Karpas-422 (cell line): ENCODE measurements at regions not wholly inside any gene's neighbourhood (a gene's known extent, or its start where the extent isn't known, plus 50 kb on each side); places are given as distances from the start of the nearest gene placed in this dataset.

Experiments
- DNase-seq: peaks from one replicate; pipeline ENCODE4 v3.0.0-alpha.2; 2015
- H2AFZ ChIP-seq: fragments of 200-600 bp; sonication (generic); 2 replicates; pipeline ENCODE4 v1.6.1; 2014; ENCODE audit warnings: antibody characterized with exemption, low read length, mixed read lengths
- H3K27ac ChIP-seq: fragments of 200-600 bp; sonication (generic); 2 replicates; pipeline ENCODE4 v1.5.1; 2014; ENCODE audit warnings: mild to moderate bottlenecking, low read length, moderate library complexity
- H3K27me3 ChIP-seq: fragments of 200-600 bp; sonication (generic); 2 replicates; pipeline ENCODE4 v1.6.1; 2014; ENCODE audit warnings: low read length, mixed read lengths
- H3K36me3 ChIP-seq: fragments of 200-600 bp; sonication (generic); 2 replicates; pipeline ENCODE4 v1.6.1; 2014; ENCODE audit warnings: low read length, mixed read lengths; ENCODE audit not compliant: insufficient read depth
- H3K4me1 ChIP-seq: fragments of 200-600 bp; sonication (generic); 2 replicates; pipeline ENCODE4 v1.6.1; 2014; ENCODE audit warnings: mild to moderate bottlenecking, low read length, mixed read lengths
- H3K4me2 ChIP-seq: fragments of 200-600 bp; sonication (generic); 2 replicates; pipeline ENCODE4 v1.6.1; 2014; ENCODE audit warnings: low read length, low read depth, mild to moderate bottlenecking; ENCODE audit not compliant: poor library complexity, severe bottlenecking
- H3K4me3 ChIP-seq: fragments of 200-600 bp; sonication (generic); 2 replicates; pipeline ENCODE4 v1.5.1; 2014; ENCODE audit warnings: mild to moderate bottlenecking, antibody characterized with exemption, low read length, mixed read lengths
- H3K79me2 ChIP-seq: fragments of 200-600 bp; sonication (generic); 2 replicates; pipeline ENCODE4 v1.6.1; 2014; ENCODE audit warnings: mild to moderate bottlenecking, low read length, mixed read lengths
- H3K9ac ChIP-seq: fragments of 200-600 bp; sonication (generic); 2 replicates; pipeline ENCODE4 v1.6.0; 2014; ENCODE audit warnings: low read length
- H3K9me2 ChIP-seq: fragments of 200-600 bp; sonication (generic), shearing (Covaris generic); replicated peaks from 2 replicates; pipeline ENCODE4 v1.6.0; 2014; ENCODE audit warnings: mild to moderate bottlenecking, low read length, moderate library complexity; ENCODE audit not compliant: insufficient read depth
- H3K9me3 ChIP-seq: fragments of 300-700, 200-600 bp; sonication (generic); 2 replicates; pipeline ENCODE4 v1.6.1; 2014; ENCODE audit warnings: low read length, mixed read lengths
- H4K20me1 ChIP-seq: fragments of 200-600 bp; sonication (generic); 2 replicates; pipeline ENCODE4 v1.6.1; 2014; ENCODE audit warnings: mild to moderate bottlenecking, antibody characterized with exemption, low read length, low read depth; ENCODE audit not compliant: insufficient read depth

DNA sequence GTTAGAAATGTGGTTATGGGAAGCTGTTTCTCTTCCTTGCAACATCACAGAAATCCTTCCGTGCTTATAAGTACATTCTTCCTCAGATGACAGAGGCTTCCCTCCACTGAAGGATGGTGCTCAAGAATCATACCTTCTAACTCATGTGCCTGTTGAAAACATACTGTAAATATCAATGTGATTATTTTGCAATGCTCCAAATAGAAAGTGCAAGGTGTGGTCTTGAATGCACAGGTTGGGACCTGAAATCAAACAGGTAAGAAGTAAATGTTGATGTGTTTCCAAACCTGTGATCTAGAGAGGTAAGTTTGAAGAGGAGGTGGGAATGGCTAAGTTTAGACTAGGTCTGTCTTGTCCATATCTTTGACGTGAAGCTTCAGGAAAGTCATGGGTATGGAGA is 87.7 kb downstream of the ZNF518B start:
- H3K27ac ChIP-seq: no peak overlapping the region
- no peaks in the 10 kb centered on the region for H3K79me2 ChIP-seq
- H4K20me1 ChIP-seq: no peaks in the 10 kb centered on the region
- no peaks in the 10 kb centered on the region for H3K9me2 ChIP-seq
- H3K27me3 ChIP-seq: no peaks in the 10 kb centered on the region
- no peaks in the 10 kb centered on the region for H3K9me3 ChIP-seq
- no peak overlapping the region for H3K4me3 ChIP-seq
- no peak for DNase-seq
- no peaks in the 10 kb centered on the region for H3K36me3 ChIP-seq
- no peak overlapping the region for H3K4me2 ChIP-seq
- no peaks in the 10 kb centered on the region for H3K4me1 ChIP-seq
- no peak overlapping the region for H2AFZ ChIP-seq
- no peak overlapping the region for H3K9ac ChIP-seq

DNA sequence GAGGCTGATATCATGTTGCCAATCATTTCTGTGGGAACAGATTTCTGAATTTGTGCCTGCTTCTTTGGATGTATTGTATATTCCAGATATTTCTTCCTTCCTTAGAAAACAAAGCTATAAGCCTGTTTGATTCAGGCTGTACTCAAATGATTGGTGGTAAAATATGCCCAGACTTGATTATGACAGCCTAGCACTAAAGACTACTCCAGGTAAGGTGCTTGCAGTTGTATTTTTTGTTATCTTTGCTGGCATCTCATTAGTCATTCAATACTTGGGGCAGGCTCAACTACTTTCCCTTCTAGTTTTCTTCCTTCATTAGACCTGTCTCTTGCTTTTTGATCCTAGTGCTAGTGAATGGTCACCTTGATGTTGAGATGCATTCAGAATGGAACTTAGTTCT is 90.6 kb downstream of the ZNF518B start:
- H3K27ac ChIP-seq: no peak overlapping the region
- H3K36me3 ChIP-seq: no peaks in the 10 kb centered on the region
- H3K79me2 ChIP-seq: no peaks in the 10 kb centered on the region
- no peak overlapping the region for H3K9ac ChIP-seq
- no peaks in the 10 kb centered on the region for H3K4me1 ChIP-seq
- no peak overlapping the region for H3K4me3 ChIP-seq
- no peaks in the 10 kb centered on the region for H3K9me2 ChIP-seq
- H3K27me3 ChIP-seq: no peaks in the 10 kb centered on the region
- no peak overlapping the region for H2AFZ ChIP-seq
- H3K9me3 ChIP-seq: no peaks in the 10 kb centered on the region
- no peaks in the 10 kb centered on the region for H4K20me1 ChIP-seq
- DNase-seq: no peak
- H3K4me2 ChIP-seq: no peak overlapping the region

DNA sequence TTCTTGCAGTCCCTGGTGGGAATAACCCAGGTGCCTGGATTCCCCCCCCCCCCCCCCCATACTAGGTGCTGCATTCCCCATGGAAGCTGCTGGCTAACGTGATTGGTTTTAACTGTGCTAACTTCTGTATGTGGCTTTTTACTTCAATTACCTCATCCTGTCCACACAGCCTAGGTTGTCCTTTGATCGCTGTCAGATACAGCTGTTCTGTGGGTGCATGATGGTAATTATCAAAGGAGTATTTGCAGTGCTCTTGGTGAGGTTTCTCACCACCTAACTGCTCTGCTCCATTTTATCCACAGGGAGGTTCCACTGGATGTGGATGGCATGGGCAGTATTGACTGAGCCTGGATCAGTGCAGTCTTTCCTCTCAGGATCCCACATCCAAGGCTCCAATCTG is 93.0 kb downstream of the ZNF518B start:
- no peak overlapping the region for H3K4me2 ChIP-seq
- H3K9ac ChIP-seq: no peak overlapping the region
- H3K27me3 ChIP-seq: no peaks in the 10 kb centered on the region

DNA sequence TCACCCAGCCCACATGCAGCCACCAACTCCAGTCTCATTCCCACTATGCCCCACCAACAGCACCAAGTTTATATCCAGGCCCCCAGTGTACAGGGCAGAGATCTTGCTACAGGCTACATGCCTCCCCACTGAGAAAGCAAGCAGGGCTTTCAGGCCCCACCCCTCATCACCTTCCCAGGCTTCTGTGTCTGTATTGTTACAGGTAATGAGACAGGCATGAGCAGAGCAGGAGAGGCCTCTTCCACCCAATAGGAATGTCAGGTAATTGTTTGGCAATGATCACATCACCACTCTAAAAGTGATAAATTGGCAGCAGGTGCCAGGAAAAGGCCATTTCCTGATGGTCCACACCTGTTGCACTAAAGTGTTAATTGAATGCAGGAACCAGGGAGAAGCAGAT is 102.5 kb downstream of the ZNF518B start:
- Histone ChIP-seq H3K4me3 (no peak overlapping the region), H2AFZ (no peak overlapping the region), H3K36me3 (no peaks in the 10 kb centered on the region), H4K20me1 (no peaks in the 10 kb centered on the region), H3K9ac (no peak overlapping the region), H3K4me1 (no peaks in the 10 kb centered on the region), H3K4me2 (no peak overlapping the region), H3K9me3 (no peaks in the 10 kb centered on the region), H3K9me2 (no peaks in the 10 kb centered on the region), H3K27me3 (no peaks in the 10 kb centered on the region), H3K79me2 (no peaks in the 10 kb centered on the region), H3K27ac (no peak overlapping the region)
- DNase-seq: no peak

More for the DNA sequence above, 93.0 kb downstream of the ZNF518B start:
- Histone ChIP-seq H3K27ac (no peak overlapping the region), H3K9me3 (no peaks in the 10 kb centered on the region), H3K36me3 (no peaks in the 10 kb centered on the region), H3K79me2 (no peaks in the 10 kb centered on the region), H3K4me1 (no peaks in the 10 kb centered on the region), H4K20me1 (no peaks in the 10 kb centered on the region), H2AFZ (no peak overlapping the region), H3K4me3 (no peak overlapping the region), H3K9me2 (no peaks in the 10 kb centered on the region)
- no peak for DNase-seq

DNA sequence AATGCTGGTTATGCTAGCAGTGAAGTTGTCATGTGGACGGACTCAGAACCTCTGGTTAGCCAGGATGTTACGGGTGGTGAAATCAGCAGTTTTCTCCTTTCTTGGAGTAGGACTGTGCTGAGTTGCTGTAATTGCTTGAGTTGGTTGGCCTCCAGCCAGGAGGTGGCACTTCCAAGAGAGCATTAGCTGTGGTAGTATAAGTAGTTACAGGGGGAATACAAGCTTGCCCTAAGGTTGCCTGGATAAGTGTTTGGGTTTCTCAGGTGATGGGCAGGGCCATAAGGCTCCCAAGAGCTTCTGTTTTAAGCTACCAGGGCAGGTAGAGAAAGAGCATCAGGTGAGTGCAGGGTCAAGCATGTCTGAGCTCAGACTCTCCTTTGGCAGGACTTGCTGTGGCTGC is 103.0 kb downstream of the ZNF518B start:
- Histone ChIP-seq H3K4me1 (no peaks in the 10 kb centered on the region), H3K4me2 (no peak overlapping the region)

DNA sequence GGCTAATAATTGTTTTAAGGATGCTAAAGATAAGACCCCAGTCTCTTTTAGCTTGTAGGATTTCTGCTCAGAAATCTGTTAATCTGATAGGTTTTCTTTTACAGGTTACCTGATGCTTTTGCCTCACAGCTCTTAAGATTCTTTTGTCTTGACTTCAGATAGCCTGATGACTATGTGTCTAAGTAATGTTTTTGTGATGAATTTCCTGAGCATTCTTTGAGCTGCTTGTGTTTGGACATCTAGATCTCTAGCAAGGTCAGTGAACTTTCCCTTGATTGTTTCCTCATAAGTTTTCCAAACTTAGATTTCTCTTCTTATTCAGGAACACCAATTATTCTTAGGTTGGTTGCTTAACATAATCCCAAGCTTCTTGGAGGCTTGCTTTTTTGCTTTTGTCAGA is 104.1 kb downstream of the ZNF518B start:
- no peaks in the 10 kb centered on the region for H4K20me1 ChIP-seq
- no peaks in the 10 kb centered on the region for H3K9me3 ChIP-seq
- H2AFZ ChIP-seq: no peak overlapping the region
- DNase-seq: no peak
- no peak overlapping the region for H3K4me3 ChIP-seq
- H3K9ac ChIP-seq: no peak overlapping the region
- H3K9me2 ChIP-seq: no peaks in the 10 kb centered on the region
- H3K79me2 ChIP-seq: no peaks in the 10 kb centered on the region
- H3K27me3 ChIP-seq: no peaks in the 10 kb centered on the region
- no peaks in the 10 kb centered on the region for H3K36me3 ChIP-seq
- no peak overlapping the region for H3K4me2 ChIP-seq
- no peaks in the 10 kb centered on the region for H3K4me1 ChIP-seq
- no peak overlapping the region for H3K27ac ChIP-seq

More for the DNA sequence above, 103.0 kb downstream of the ZNF518B start:
- H3K36me3 ChIP-seq: no peaks in the 10 kb centered on the region
- H3K9me3 ChIP-seq: no peaks in the 10 kb centered on the region
- no peaks in the 10 kb centered on the region for H3K9me2 ChIP-seq
- H3K9ac ChIP-seq: no peak overlapping the region
- H3K27me3 ChIP-seq: no peaks in the 10 kb centered on the region
- no peak overlapping the region for H2AFZ ChIP-seq
- H4K20me1 ChIP-seq: no peaks in the 10 kb centered on the region
- no peak overlapping the region for H3K4me3 ChIP-seq
- no peak for DNase-seq
- H3K27ac ChIP-seq: no peak overlapping the region
- no peaks in the 10 kb centered on the region for H3K79me2 ChIP-seq

DNA sequence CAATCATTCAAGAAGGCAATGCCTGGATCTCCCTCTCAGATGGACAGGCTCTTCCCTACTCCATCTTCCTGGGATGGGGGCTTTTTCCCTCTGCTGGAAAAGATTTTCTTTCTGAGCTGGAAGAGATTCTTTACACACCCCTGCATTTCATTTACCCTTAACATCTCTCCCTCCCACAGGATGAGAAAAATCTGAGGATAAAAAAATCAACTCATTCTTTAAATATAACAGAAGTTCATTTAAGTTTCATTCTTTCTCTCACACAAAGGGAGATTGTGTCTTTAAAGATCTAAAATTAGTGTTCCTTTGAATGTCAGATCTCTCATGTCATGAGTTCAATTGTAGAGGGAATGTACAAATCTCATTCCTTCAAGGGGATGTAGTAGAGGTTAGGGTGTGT is 109.0 kb downstream of the ZNF518B start:
- DNase-seq: no peak
- H3K4me2 ChIP-seq: no peak overlapping the region
- no peak overlapping the region for H2AFZ ChIP-seq
- H3K9ac ChIP-seq: no peak overlapping the region
- no peaks in the 10 kb centered on the region for H3K79me2 ChIP-seq
- no peak overlapping the region for H3K27ac ChIP-seq
- H3K9me2 ChIP-seq: no peaks in the 10 kb centered on the region
- H3K4me3 ChIP-seq: no peak overlapping the region
- no peaks in the 10 kb centered on the region for H3K27me3 ChIP-seq
- peaks cover 7% of the 10 kb centered on the region for H3K4me1 ChIP-seq
- H3K9me3 ChIP-seq: no peaks in the 10 kb centered on the region
- no peaks in the 10 kb centered on the region for H3K36me3 ChIP-seq
- H4K20me1 ChIP-seq: no peaks in the 10 kb centered on the region

DNA sequence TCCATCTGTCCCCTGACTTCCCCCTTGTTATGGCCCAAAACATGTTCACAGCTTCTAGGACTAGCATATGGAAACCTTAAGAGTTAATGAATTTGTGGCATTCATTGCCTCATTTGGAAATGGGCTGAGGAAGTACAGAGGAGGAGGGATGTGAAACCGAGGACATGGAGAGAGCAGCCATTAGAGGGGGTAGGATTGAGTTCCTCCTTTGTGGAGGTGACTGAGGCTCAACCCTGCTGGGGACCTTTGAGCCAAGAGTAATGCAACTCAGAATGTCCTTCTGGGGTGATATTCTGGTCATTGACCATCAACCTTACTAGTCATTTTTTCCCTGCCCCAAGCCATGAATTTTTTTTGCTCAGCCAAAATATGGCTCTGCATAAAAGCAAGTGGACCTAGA is 109.4 kb downstream of the ZNF518B start:
- no peaks in the 10 kb centered on the region for H3K9me2 ChIP-seq
- H3K9ac ChIP-seq: no peak overlapping the region
- no peaks in the 10 kb centered on the region for H3K27me3 ChIP-seq
- no peaks in the 10 kb centered on the region for H3K36me3 ChIP-seq
- peaks cover 7% of the 10 kb centered on the region for H3K4me1 ChIP-seq
- H3K9me3 ChIP-seq: no peaks in the 10 kb centered on the region
- no peak overlapping the region for H2AFZ ChIP-seq
- H3K79me2 ChIP-seq: no peaks in the 10 kb centered on the region
- H3K27ac ChIP-seq: no peak overlapping the region
- H3K4me2 ChIP-seq: no peak overlapping the region
- no peak overlapping the region for H3K4me3 ChIP-seq
- no peak for DNase-seq
- H4K20me1 ChIP-seq: no peaks in the 10 kb centered on the region

DNA sequence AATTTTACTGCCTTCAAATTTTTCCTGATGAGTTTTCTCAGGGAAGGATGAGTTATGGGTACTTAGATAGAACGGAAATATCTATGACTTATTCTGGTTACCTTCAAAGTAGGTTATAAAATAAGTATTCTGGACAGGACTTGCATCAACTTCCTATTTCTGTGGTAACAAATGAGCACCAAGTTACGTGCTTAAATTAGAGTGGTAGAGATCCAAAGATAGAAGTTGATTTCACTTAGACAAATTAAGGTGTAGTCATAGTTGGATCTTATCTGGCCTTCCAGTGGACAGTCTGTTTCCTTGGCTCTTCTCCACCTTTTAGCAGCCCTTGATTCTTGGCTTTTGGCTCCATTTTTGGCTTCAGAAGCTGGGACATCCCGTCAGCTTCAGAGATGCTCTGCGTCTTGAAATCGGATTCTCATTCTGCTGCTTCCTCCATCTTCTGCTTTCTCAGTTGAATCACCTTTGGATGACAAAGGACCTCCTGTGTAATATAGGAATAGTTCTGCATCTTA is 109.9 kb downstream of the ZNF518B start:
- H3K79me2 ChIP-seq: no peaks in the 10 kb centered on the region
- H3K4me2 ChIP-seq: no peak overlapping the region
- peaks cover 7% of the 10 kb centered on the region for H3K4me1 ChIP-seq
- no peaks in the 10 kb centered on the region for H3K36me3 ChIP-seq
- no peak overlapping the region for H3K27ac ChIP-seq
- no peaks in the 10 kb centered on the region for H3K9me2 ChIP-seq
- H3K4me3 ChIP-seq: no peak overlapping the region
- H3K27me3 ChIP-seq: no peaks in the 10 kb centered on the region
- no peaks in the 10 kb centered on the region for H4K20me1 ChIP-seq
- H3K9ac ChIP-seq: no peak overlapping the region
- no peaks in the 10 kb centered on the region for H3K9me3 ChIP-seq
- H2AFZ ChIP-seq: no peak overlapping the region
- peak; percentile 41 for DNase-seq
